K562 (cell line): ENCODE measurements at regions not wholly inside any gene's neighbourhood (a gene's known extent, or its start where the extent isn't known, plus 50 kb on each side); places are given as distances from the start of the nearest gene placed in this dataset.

Experiments
- ATAC-seq: fragments of 200-7000 bp; cut with Tn5 transposase; 3 replicates; pipeline ENCODE4 v1.9.1; 2020; ENCODE audit warnings: moderate library complexity
- BruUV-seq: library from RNA; stranded (reverse); fragments of 400-500 nt; replicated peaks from 2 replicates; lab custom pipeline; 2021; lab: Mats Ljungman, UMichigan
- CTCF ChIA-PET: fragments of 300-600 bp; formaldehyde crosslinking; extraction: SDS; loops from one replicate; lab custom pipeline; 2021; ENCODE audit warnings: low intra/inter-chr PET ratio; lab: Yijun Ruan, JAX
- POLR2A ChIA-PET: fragments of 300-600, 350-650 bp; sonication (Branson Sonifier 250); formaldehyde crosslinking; extraction: SDS; loops from one replicate; lab custom pipeline; 2021; ENCODE audit warnings: antibody characterized with exemption, inconsistent platforms; lab: Yijun Ruan, JAX
- DNase-seq, 4 experiments: peaks; one replicate each; pipeline versions ENCODE4 v3.0.0 to v3.0.0-alpha.2; 2011 to 2018; ENCODE audit warnings: low spot score in 3 of 4, mixed read lengths in 3 of 4; ENCODE audit errors: extremely low read depth in 1 of 4
- FAIRE-seq: peaks from 2 replicates; lab custom pipeline; 2011; peaks lifted over from hg19 to GRCh38; lab: Jason Lieb, UNC
- H2AFZ ChIP-seq: 2 replicates; pipeline ENCODE4 v1.6.0; 2011; ENCODE audit warnings: low read depth, low read length, control low read depth, inconsistent platforms
- H3K27ac ChIP-seq: fragments of 200-600 bp; 3 replicates; pipeline ENCODE4 v1.8.0; 2011; ENCODE audit warnings: low read depth, mild to moderate bottlenecking, control low read depth, inconsistent platforms, low read length, moderate library complexity, mixed read lengths; ENCODE audit errors: extremely low read depth
- H3K27me3 ChIP-seq, 2 experiments: fragments of 300-600 bp in 1 of 2; 2 replicates in 1 of 2; 3 replicates in 1 of 2; pipeline versions ENCODE4 v1.6.0 to v1.8.0; 2011; ENCODE audit warnings: inconsistent platforms in 2 of 2, low read length in 2 of 2, mild to moderate bottlenecking in 1 of 2, mixed read lengths in 1 of 2, moderate library complexity in 1 of 2; ENCODE audit not compliant: control insufficient read depth in 2 of 2, insufficient read depth in 2 of 2
- H3K36me3 ChIP-seq: fragments of 300-600 bp; 3 replicates; pipeline ENCODE4 v1.8.0; 2011; ENCODE audit warnings: mild to moderate bottlenecking, low read length, inconsistent platforms; ENCODE audit not compliant: control insufficient read depth, insufficient read depth
- H3K4me1 ChIP-seq, 2 experiments: fragments of 200-600 bp in 1 of 2; replicated peaks in 1 of 2; 2 replicates in 1 of 2; 3 replicates in 1 of 2; pipeline versions ENCODE4 v1.5.1 to v1.8.0; 2011; ENCODE audit warnings: inconsistent platforms in 2 of 2, low read length in 2 of 2, mild to moderate bottlenecking in 1 of 2, mixed read lengths in 1 of 2, moderate library complexity in 1 of 2; ENCODE audit not compliant: control insufficient read depth in 2 of 2, insufficient read depth in 2 of 2
- H3K4me2 ChIP-seq: 2 replicates; pipeline ENCODE4 v1.6.1; 2011; ENCODE audit warnings: low read length, control low read depth, inconsistent platforms, mixed read lengths; ENCODE audit not compliant: insufficient read depth
- H3K4me3 ChIP-seq: fragments of 200-600 bp; sonication (generic), shearing (Covaris generic); 2 replicates; pipeline ENCODE4 v1.5.1; 2016; ENCODE audit warnings: control low read depth, inconsistent platforms
- H3K79me2 ChIP-seq: fragments of 200-600 bp; 3 replicates; pipeline ENCODE4 v1.8.0; 2011; ENCODE audit warnings: low read length, inconsistent platforms; ENCODE audit not compliant: control insufficient read depth, insufficient read depth
- H3K9ac ChIP-seq, 2 experiments: 2 replicates each; pipeline versions ENCODE4 v1.6.0 to v1.6.1; 2011; ENCODE audit warnings: low read depth in 2 of 2, low read length in 2 of 2, control low read depth in 1 of 2, inconsistent platforms in 1 of 2, mild to moderate bottlenecking in 1 of 2, mixed read lengths in 1 of 2; ENCODE audit not compliant: insufficient read depth in 1 of 2
- H3K9me1 ChIP-seq: one replicate; pipeline ENCODE4 v1.6.0; 2011; ENCODE audit warnings: inconsistent platforms, mild to moderate bottlenecking, low read length, moderate library complexity; ENCODE audit not compliant: control insufficient read depth, insufficient read depth
- H3K9me3 ChIP-seq: replicated peaks from 2 replicates; pipeline ENCODE4 v1.5.1; 2011; ENCODE audit warnings: low read depth, low read length, inconsistent platforms; ENCODE audit not compliant: control insufficient read depth, insufficient read depth
- H4K20me1 ChIP-seq: replicated peaks from 2 replicates; pipeline ENCODE4 v1.6.1; 2011; ENCODE audit warnings: low read length, inconsistent platforms, mixed read lengths; ENCODE audit not compliant: control insufficient read depth, insufficient read depth
- CREB3 ChIP-seq: fragments of 450-650 bp; conservative IDR thresholded peaks from 2 replicates; pipeline ENCODE4 v1.6.1; 2016; ENCODE audit warnings: missing genetic modification characterization, low read depth, mild to moderate bottlenecking, missing compliant biosample characterization, moderate library complexity
- DLX4 ChIP-seq: fragments of 250-450 bp; sonication (Bioruptor Pico); IDR thresholded peaks from 2 replicates; pipeline ENCODE4 v1.6.1; 2021; ENCODE audit warnings: mild to moderate bottlenecking
- MEIS2 ChIP-seq: fragments of 450-650 bp; IDR thresholded peaks from 2 replicates; pipeline ENCODE4 v1.6.1; 2014; ENCODE audit warnings: mild to moderate bottlenecking; ENCODE audit not compliant: partially characterized antibody
- POLR3A ChIP-seq: IDR thresholded peaks from 2 replicates; pipeline ENCODE4 v1.6.1; 2011; ENCODE audit warnings: borderline replicate concordance, mild to moderate bottlenecking, moderate library complexity; ENCODE audit not compliant: insufficient read length, insufficient read depth; ENCODE audit errors: extremely low read depth
- RERE ChIP-seq: sonication (generic); formaldehyde crosslinking; IDR thresholded peaks from 2 replicates; pipeline ENCODE4 v1.8.0; 2023; ENCODE audit warnings: missing genetic modification reagents, mild to moderate bottlenecking, borderline replicate concordance
- SOX6 ChIP-seq: fragments of 450-650 bp; IDR thresholded peaks from 2 replicates; pipeline ENCODE4 v1.6.1; 2014; ENCODE audit warnings: mild to moderate bottlenecking
- SRSF3 ChIP-seq: fragments of 200-400 bp; formaldehyde crosslinking; IDR thresholded peaks from 2 replicates; pipeline ENCODE4 v1.6.1; 2016; ENCODE audit warnings: mild to moderate bottlenecking, low read length, moderate library complexity; ENCODE audit not compliant: insufficient read depth
- TCF7 ChIP-seq: sonication (generic); IDR thresholded peaks from 2 replicates; pipeline ENCODE4 v1.6.1; 2016; ENCODE audit warnings: antibody characterized with exemption, borderline replicate concordance
- ZC3H4 ChIP-seq: sonication (generic); formaldehyde crosslinking; IDR thresholded peaks from 2 replicates; pipeline ENCODE4 v1.9.0; 2021; ENCODE audit warnings: missing genetic modification reagents, borderline replicate concordance
- ZNF140 ChIP-seq: fragments of 250-450 bp; sonication (Bioruptor Pico); IDR thresholded peaks from 2 replicates; pipeline ENCODE4 v1.8.0; 2021; ENCODE audit warnings: moderate library complexity, mild to moderate bottlenecking, inconsistent platforms
- ZNF175 ChIP-seq: fragments of 200-800 bp; sonication (Bioruptor generic); IDR thresholded peaks from 2 replicates; pipeline ENCODE4 v1.6.1; 2016; ENCODE audit warnings: low read depth, mild to moderate bottlenecking, missing genetic modification characterization, missing compliant biosample characterization
- ZNF41 ChIP-seq: fragments of 250-450 bp; sonication (Bioruptor Pico); conservative IDR thresholded peaks from 2 replicates; pipeline ENCODE4 v1.4.0; 2020; ENCODE audit warnings: mild to moderate bottlenecking
- ZNF785 ChIP-seq: fragments of 250-450 bp; sonication (Bioruptor Pico); IDR thresholded peaks from 2 replicates; pipeline ENCODE4 v1.4.0; 2020; ENCODE audit warnings: mild to moderate bottlenecking
- WGBS: fragments of 100-300 bp; shearing (Covaris generic); methylation state at CpG from one replicate; pipeline ENCODE4 v1.1.6; 2016; ENCODE audit warnings: low coverage, mixed read lengths; ENCODE audit not compliant: insufficient coverage; ENCODE audit errors: missing lambda C conversion rate; 5-methylcytosine and 5-hydroxymethylcytosine counted together
- in situ Hi-C: fragments of 300-500 bp; cut with MboI; formaldehyde crosslinking; loops from 4 replicates; pipeline ENCODE4 v1.15.0; 2018; ENCODE audit warnings: inconsistent platforms, mixed read lengths
- intact Hi-C: fragments of 100-400 bp; cut with micrococcal nuclease; formaldehyde crosslinking; loops from 2 replicates; pipeline ENCODE4 v1.14.2; 2022
- TF ChIP-seq, protein P1 (sequence below), 2 experiments: fragments of 450-650 bp; IDR thresholded peaks; 2 replicates each; pipeline ENCODE4 v1.6.1; 2016

- no peak overlapping the region for H3K27ac ChIP-seq
- no peak overlapping the region for H3K4me3 ChIP-seq
- H3K4me1 ChIP-seq: no peaks in the 10 kb centered on the region; a peak in 1 of 5 replicates
- no TSS peak for BruUV-seq
- H3K9me3 ChIP-seq: no peaks in the 10 kb centered on the region
- no peak overlapping the region for H3K4me2 ChIP-seq
- intact Hi-C loops (no loop called here), in situ Hi-C loops (no loop called here)
- no peaks in the 10 kb centered on the region for H3K9me1 ChIP-seq
- DNase-seq (no peak), ATAC-seq (no peak), FAIRE-seq (no peak)
- POLR2A ChIA-PET: interaction anchor here (0.6 to 0.9 kb wide), 2 partner anchors 11 to 1496 kb away, joined by 3 read pairs; no protein-coding TSS in a partner anchor
- CTCF ChIA-PET: no interaction called here
- WGBS: 3% methylated on average over 22 of the region's 22 CpGs
- H3K79me2 ChIP-seq: no peaks in the 10 kb centered on the region
- no peaks in the 10 kb centered on the region for H3K36me3 ChIP-seq
- no peaks in the 10 kb centered on the region for H4K20me1 ChIP-seq
- no peak overlapping the region for H2AFZ ChIP-seq
- H3K9ac ChIP-seq: no peak overlapping the region
- H3K27me3 ChIP-seq: peaks cover 22 to 60% of the 10 kb centered on the region in 2 experiments; a peak in 3 of 5 replicates
- no peak for TF ChIP-seq SRSF3
- no peak for TF ChIP-seq TCF7
- TF ChIP-seq SOX6: no peak
- TF ChIP-seq RERE (CRISPR knock-in tag): no peak
- TF ChIP-seq CREB3 (tag): no peak
- TF ChIP-seq ZC3H4 (CRISPR knock-in tag): no peak
- TF ChIP-seq ZNF140 (CRISPR knock-in tag): no peak
- TF ChIP-seq ZNF175 (CRISPR knock-in tag): no peak
- no peak for TF ChIP-seq DLX4 (CRISPR knock-in tag)
- TF ChIP-seq ZNF41 (CRISPR knock-in tag): no peak
- no peak for TF ChIP-seq ZNF785
- TF ChIP-seq MEIS2: no peak
- no peak for TF ChIP-seq POLR3A
- TF ChIP-seq, protein P1, sequence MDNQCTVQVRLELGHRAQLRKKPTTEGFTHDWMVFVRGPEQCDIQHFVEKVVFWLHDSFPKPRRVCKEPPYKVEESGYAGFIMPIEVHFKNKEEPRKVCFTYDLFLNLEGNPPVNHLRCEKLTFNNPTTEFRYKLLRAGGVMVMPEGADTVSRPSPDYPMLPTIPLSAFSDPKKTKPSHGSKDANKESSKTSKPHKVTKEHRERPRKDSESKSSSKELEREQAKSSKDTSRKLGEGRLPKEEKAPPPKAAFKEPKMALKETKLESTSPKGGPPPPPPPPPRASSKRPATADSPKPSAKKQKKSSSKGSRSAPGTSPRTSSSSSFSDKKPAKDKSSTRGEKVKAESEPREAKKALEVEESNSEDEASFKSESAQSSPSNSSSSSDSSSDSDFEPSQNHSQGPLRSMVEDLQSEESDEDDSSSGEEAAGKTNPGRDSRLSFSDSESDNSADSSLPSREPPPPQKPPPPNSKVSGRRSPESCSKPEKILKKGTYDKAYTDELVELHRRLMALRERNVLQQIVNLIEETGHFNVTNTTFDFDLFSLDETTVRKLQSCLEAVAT (IDR thresholded peaks at IDR 0.05): no peak
These were observed 171.7 kb upstream of the PFKP start for GRCh38 chr10:2895594-2896196.
